NCI-H1092 treated with DMSO at 0.1 percent for 48 hours (cell line): ENCODE measurements at regions not wholly inside any gene's neighbourhood (a gene's known extent, or its start where the extent isn't known, plus 50 kb on each side); places are given as distances from the start of the nearest gene placed in this dataset.
"Not testable (repeated sequence)": the region's sequence is repeated elsewhere in the genome, so short reads cannot be mapped to it uniquely, and the experiment has no call there.

Experiments
- DNase-seq: peaks from one replicate; lab custom pipeline; 2025; lab: John Stamatoyannopoulos, UW

GRCh38 chr3:194867270-194867983 lies 181.7 kb downstream of the FAM43A start:
- no peak for DNase-seq

DNA sequence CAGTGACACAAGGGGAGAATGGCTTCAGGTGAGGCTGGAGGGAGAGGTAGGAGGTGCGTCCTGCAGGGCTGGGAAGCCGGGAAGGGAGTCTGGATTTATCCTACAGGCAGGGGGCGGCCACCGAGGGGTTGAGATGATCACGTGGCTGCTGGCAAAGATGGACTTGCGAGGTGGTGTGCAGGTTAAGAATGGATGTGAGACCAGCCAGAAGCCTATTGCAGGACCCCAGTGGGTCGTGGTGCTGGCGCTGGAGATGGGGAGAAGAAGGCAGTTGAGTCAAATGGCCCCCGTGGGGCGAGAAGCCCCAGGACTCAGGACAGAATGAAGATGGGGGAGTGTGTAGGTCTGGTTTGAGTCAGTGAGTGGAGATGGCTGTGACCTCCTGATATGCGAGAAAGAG lies 183.1 kb downstream of the FAM43A start:
- no peak for DNase-seq

- no peak for DNase-seq
Measured at GRCh38 chr3:194869482-194870169, 183.9 kb downstream of the FAM43A start.

DNA sequence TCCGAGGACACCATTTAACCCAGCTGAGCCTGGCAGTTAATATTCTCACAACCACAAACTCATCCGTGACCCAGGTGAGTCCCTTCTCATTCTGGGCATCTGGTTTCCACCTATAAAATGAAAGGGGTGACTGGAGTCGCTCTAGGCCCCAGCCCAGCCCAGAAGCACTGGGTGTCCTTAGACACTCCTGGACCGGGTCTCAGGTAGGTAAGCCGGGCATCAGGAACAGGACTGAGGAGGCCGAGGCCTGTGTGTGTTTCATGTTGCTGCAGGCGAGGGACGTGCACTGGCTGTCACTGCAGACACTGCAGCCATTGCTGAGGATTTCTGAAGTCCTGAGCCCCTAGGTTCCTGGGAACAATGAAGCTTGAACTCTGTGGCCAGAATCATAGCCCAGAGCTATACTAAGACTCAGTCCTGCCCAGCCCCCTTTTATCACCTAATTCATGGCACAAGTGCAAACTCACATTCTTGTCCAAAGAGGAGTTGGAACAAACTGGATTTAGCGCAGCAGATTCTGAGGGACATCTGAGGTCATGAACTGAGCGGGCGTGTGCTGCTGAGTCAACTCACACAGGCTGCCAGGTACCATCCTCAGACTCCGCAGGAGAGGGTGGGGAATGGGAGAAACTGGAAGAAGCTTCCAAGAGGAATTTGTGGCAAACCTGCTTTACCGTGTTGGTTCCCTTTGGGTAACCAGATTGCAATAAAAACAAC lies 184.9 kb downstream of the FAM43A start:
- no peak for DNase-seq

GRCh38 chr3:194871143-194871863 lies 185.6 kb downstream of the FAM43A start:
- peak; percentile 53 for DNase-seq

- DNase-seq, result no peak
Measured at GRCh38 chr3:194871864-194872668, 186.4 kb downstream of the FAM43A start.

DNA sequence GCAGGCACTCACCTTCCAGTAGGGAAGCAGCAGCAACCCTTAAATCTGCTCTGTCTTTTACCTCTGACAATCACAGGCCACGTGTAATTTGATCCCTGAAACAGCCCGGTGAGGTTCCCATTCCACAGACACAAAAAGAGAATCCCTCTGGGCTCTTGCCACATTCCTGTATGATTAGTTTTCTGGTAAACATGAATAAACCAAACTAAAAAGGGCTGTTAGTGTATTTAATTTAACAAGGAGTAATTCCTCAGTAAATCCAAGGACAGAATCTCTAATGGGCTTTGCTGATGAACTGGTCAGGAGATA lies 186.9 kb downstream of the FAM43A start:
- no peak for DNase-seq

DNA sequence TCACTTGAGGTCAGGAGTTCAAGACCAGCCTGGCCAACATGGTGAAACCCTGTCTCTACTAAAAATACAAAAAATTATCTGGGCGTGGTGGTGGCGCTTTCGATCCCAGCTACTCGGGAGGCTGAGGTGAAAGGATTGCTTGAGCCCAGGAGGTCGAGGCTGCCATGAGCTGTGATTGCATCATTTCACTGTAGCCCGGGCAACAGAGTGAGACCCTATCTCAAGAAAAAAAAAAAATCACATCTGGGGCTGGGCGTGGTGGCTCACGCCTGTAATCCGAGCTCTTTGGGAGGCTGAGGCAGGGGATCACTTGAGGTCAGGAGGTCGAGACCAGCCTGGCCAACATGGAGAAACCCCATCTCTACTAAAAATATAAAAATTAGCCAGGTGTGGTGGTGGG lies 187.8 kb downstream of the FAM43A start:
- DNase-seq, result not testable (repeated sequence)

- DNase-seq, result no peak
Measured at GRCh38 chr3:194874206-194874605, 188.5 kb downstream of the FAM43A start.

GRCh38 chr3:194874783-194875182 lies 189.1 kb downstream of the FAM43A start:
- DNase-seq, result no peak

GRCh38 chr3:194875581-194876402 lies 190.1 kb downstream of the FAM43A start:
- no peak for DNase-seq

- no peak for DNase-seq
Measured at GRCh38 chr3:194876403-194877095, 190.9 kb downstream of the FAM43A start.

- DNase-seq, result no peak
Measured at GRCh38 chr3:194877291-194878119, 191.8 kb downstream of the FAM43A start.

DNA sequence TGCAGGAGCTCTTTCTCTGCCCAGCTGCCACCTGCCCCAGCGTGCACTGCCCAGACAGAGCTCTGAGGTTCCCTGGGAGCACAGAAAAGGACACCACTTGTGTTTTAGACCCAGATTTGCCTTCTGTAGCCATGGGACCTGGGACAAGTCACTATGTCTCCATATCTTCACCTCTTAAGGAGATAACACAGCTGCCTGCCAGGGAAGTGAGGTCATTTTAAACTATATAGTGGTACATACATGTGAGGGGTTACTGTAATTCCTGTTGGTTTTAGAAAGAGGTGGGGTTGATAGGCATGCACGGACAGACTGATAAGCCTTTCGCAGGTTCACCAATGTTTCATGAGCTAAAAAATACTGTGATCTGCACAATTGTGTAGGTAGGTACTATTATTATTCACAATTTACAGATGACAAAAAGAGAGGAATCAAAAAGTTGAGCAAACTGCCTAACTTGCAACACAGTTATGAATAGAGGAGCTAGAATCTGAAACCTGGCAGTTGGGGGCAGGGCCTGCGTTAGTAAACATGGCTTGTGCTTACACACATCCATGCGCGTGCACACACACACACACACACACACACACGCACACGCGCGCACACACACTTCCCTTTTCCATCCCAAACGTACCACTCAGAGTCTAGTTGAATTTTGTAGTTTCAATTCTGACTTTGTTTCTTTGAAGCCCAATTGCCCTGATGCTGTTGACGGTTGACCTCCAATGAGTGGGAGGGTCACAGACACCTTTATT lies 193.6 kb downstream of the FAM43A start:
- DNase-seq, result no peak

DNA sequence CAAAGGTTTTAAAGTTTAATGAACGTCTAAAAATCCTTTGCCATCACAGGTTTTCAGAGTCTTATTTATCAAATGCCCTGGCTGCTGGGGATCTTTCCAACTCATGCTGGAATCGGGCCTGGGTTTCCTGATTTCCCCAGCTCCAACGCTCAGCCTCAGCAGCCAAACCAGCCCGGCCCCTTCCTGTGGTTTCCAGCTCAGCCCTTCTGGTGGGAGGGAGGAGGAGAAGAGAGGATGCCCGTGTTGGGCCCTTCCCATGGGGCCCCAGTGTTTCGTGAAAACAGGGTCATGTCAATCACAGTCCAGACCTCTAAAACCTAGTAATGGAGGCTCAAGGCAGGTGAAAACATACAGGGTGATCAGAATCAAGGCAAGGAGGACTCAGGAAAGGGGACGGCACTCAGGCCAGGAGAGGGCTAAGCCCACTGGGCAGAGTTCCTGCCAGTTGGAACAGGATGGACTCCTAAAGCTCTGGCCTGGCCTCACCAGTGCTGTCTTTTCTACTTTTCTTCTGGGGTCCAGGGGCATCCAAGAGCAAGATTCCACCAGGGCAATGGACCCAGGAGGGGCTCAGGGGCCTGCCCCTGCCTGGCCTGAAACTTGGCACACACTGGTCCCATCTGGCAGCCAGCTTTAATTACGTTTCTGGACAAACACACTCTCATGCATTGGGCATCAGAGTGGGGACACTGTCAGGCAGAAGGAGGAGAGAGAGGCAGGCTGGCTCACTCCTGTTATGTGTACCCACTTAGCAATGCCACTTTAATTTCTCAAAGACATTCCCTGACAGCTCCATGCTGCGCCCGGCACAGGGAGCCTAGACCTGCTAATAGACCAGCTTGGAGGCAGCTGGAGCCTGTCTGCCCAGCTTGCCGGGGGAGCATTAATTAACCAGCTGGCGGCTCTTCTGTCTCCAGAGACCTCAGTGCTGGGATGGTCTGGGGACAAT lies 194.6 kb downstream of the FAM43A start:
- DNase-seq, result peak; percentile 33

GRCh38 chr3:194880940-194881925 lies 195.6 kb downstream of the FAM43A start:
- DNase-seq, result peak; percentile 21
